Activated naive CD8-positive, alpha-beta T cell treated with anti-CD3 and anti-CD28 coated beads, Interleukin-2, amount 50 U/mL, for 24 hours (primary cell): ENCODE measurements at regions not wholly inside any gene's neighbourhood (a gene's known extent, or its start where the extent isn't known, plus 50 kb on each side); places are given as distances from the start of the nearest gene placed in this dataset.

Experiments
- ATAC-seq: fragments of 150-1000 bp; cut with Tn5 transposase; one replicate; pipeline ENCODE4 v1.10.0; 2021
- DNase-seq: peaks from one replicate; pipeline ENCODE4 v3.0.0; 2021
- H3K27ac Mint-ChIP-seq: one replicate; pipeline ENCODE4 v1.8.0; 2021; ENCODE audit warnings: mild to moderate bottlenecking, mixed read lengths
- H3K27me3 Mint-ChIP-seq: one replicate; pipeline ENCODE4 v1.8.0; 2021; ENCODE audit warnings: mixed read lengths
- H3K36me3 Mint-ChIP-seq: one replicate; pipeline ENCODE4 v1.8.0; 2021; ENCODE audit warnings: low read depth, mixed read lengths
- H3K4me1 Mint-ChIP-seq: one replicate; pipeline ENCODE4 v1.8.0; 2021; ENCODE audit warnings: mixed read lengths
- H3K4me3 Mint-ChIP-seq: one replicate; pipeline ENCODE4 v1.8.0; 2021; ENCODE audit warnings: mild to moderate bottlenecking, moderate library complexity, mixed read lengths
- H3K9me3 Mint-ChIP-seq: one replicate; pipeline ENCODE4 v1.8.0; 2021; ENCODE audit warnings: mixed read lengths

- no peak for DNase-seq
- no peak for ATAC-seq
These were observed 148.9 kb upstream of the VANGL1 start for GRCh38 chr1:115492880-115493279.

GRCh38 chr1:115492019-115492595 is 149.7 kb upstream of the VANGL1 start:
- DNase-seq (no peak), ATAC-seq (no peak)
- H3K36me3 Mint-ChIP-seq: no peaks in the 10 kb centered on the region
- H3K4me1 Mint-ChIP-seq: no peaks in the 10 kb centered on the region
- no peak overlapping the region for H3K27ac Mint-ChIP-seq
- H3K27me3 Mint-ChIP-seq: no peaks in the 10 kb centered on the region
- no peak overlapping the region for H3K4me3 Mint-ChIP-seq
- H3K9me3 Mint-ChIP-seq: no peaks in the 10 kb centered on the region

More at GRCh38 chr1:115492880-115493279, 148.9 kb upstream of the VANGL1 start:
- Mint-ChIP-seq H3K9me3 (no peaks in the 10 kb centered on the region), H3K36me3 (no peaks in the 10 kb centered on the region), H3K27ac (no peak overlapping the region), H3K4me1 (no peaks in the 10 kb centered on the region), H3K4me3 (no peak overlapping the region), H3K27me3 (no peaks in the 10 kb centered on the region)

- no peaks in the 10 kb centered on the region for H3K36me3 Mint-ChIP-seq
- ATAC-seq: no peak
- no peak overlapping the region for H3K27ac Mint-ChIP-seq
- DNase-seq: no peak
- no peaks in the 10 kb centered on the region for H3K27me3 Mint-ChIP-seq
- H3K4me1 Mint-ChIP-seq: no peaks in the 10 kb centered on the region
- no peaks in the 10 kb centered on the region for H3K9me3 Mint-ChIP-seq
- no peak overlapping the region for H3K4me3 Mint-ChIP-seq
These were observed 150.3 kb upstream of the VANGL1 start for GRCh38 chr1:115491298-115492018.

GRCh38 chr1:115479055-115479482 is 141.0 kb upstream of the NGF start:
- H3K4me1 Mint-ChIP-seq: no peaks in the 10 kb centered on the region
- H3K27me3 Mint-ChIP-seq: peaks cover 2% of the 10 kb centered on the region
- H3K4me3 Mint-ChIP-seq: no peak overlapping the region
- no peaks in the 10 kb centered on the region for H3K36me3 Mint-ChIP-seq
- ATAC-seq (no peak), DNase-seq (no peak)
- peaks cover 5% of the 10 kb centered on the region for H3K9me3 Mint-ChIP-seq
- no peak overlapping the region for H3K27ac Mint-ChIP-seq

- Mint-ChIP-seq H3K27me3 (no peaks in the 10 kb centered on the region), H3K36me3 (no peaks in the 10 kb centered on the region), H3K9me3 (no peaks in the 10 kb centered on the region), H3K27ac (no peak overlapping the region), H3K4me3 (no peak overlapping the region), H3K4me1 (no peaks in the 10 kb centered on the region)
- DNase-seq (no peak), ATAC-seq (no peak)
These were observed 139.0 kb upstream of the NGF start for GRCh38 chr1:115477071-115477470.

- ATAC-seq (no peak), DNase-seq (no peak)
- H3K4me1 Mint-ChIP-seq: no peaks in the 10 kb centered on the region
- H3K27ac Mint-ChIP-seq: no peak overlapping the region
- no peak overlapping the region for H3K4me3 Mint-ChIP-seq
- no peaks in the 10 kb centered on the region for H3K27me3 Mint-ChIP-seq
- H3K36me3 Mint-ChIP-seq: no peaks in the 10 kb centered on the region
- H3K9me3 Mint-ChIP-seq: no peaks in the 10 kb centered on the region
These were observed 138.6 kb upstream of the NGF start for GRCh38 chr1:115476616-115477015.

- Mint-ChIP-seq H3K4me3 (no peak overlapping the region), H3K9me3 (no peaks in the 10 kb centered on the region), H3K27ac (no peak overlapping the region), H3K4me1 (no peaks in the 10 kb centered on the region), H3K27me3 (no peaks in the 10 kb centered on the region), H3K36me3 (no peaks in the 10 kb centered on the region)
- ATAC-seq (no peak), DNase-seq (no peak)
These were observed 137.9 kb upstream of the NGF start for GRCh38 chr1:115475901-115476300.

GRCh38 chr1:115475252-115475651 is 137.2 kb upstream of the NGF start:
- Mint-ChIP-seq H3K9me3 (no peaks in the 10 kb centered on the region), H3K27ac (no peak overlapping the region), H3K27me3 (no peaks in the 10 kb centered on the region), H3K4me3 (no peak overlapping the region), H3K4me1 (peaks cover 3% of the 10 kb centered on the region), H3K36me3 (no peaks in the 10 kb centered on the region)
- DNase-seq: no peak
- no peak for ATAC-seq

GRCh38 chr1:115473986-115474565 is 136.0 kb upstream of the NGF start:
- H3K36me3 Mint-ChIP-seq: no peaks in the 10 kb centered on the region
- no peak overlapping the region for H3K4me3 Mint-ChIP-seq
- DNase-seq: no peak
- peaks cover 10% of the 10 kb centered on the region for H3K4me1 Mint-ChIP-seq
- H3K9me3 Mint-ChIP-seq: no peaks in the 10 kb centered on the region
- no peak overlapping the region for H3K27ac Mint-ChIP-seq
- ATAC-seq: no peak
- H3K27me3 Mint-ChIP-seq: no peaks in the 10 kb centered on the region

- no peak overlapping the region for H3K27ac Mint-ChIP-seq
- DNase-seq (peak; percentile 34), ATAC-seq (peak; percentile 42)
- H3K9me3 Mint-ChIP-seq: no peaks in the 10 kb centered on the region
- H3K4me3 Mint-ChIP-seq: no peak overlapping the region
- H3K4me1 Mint-ChIP-seq: peaks cover 10% of the 10 kb centered on the region
- H3K36me3 Mint-ChIP-seq: no peaks in the 10 kb centered on the region
- H3K27me3 Mint-ChIP-seq: no peaks in the 10 kb centered on the region
These were observed 131.8 kb upstream of the NGF start for GRCh38 chr1:115469703-115470476.

- ATAC-seq (no peak), DNase-seq (no peak)
- H3K27ac Mint-ChIP-seq: no peak overlapping the region
- no peak overlapping the region for H3K4me3 Mint-ChIP-seq
- H3K27me3 Mint-ChIP-seq: no peaks in the 10 kb centered on the region
- no peaks in the 10 kb centered on the region for H3K9me3 Mint-ChIP-seq
- H3K4me1 Mint-ChIP-seq: peaks cover 10% of the 10 kb centered on the region
- no peaks in the 10 kb centered on the region for H3K36me3 Mint-ChIP-seq
These were observed 129.7 kb upstream of the NGF start for GRCh38 chr1:115467790-115468189.

- Mint-ChIP-seq H3K36me3 (no peaks in the 10 kb centered on the region), H3K4me3 (no peak overlapping the region), H3K27ac (no peak overlapping the region), H3K27me3 (no peaks in the 10 kb centered on the region), H3K9me3 (no peaks in the 10 kb centered on the region), H3K4me1 (peaks cover 10% of the 10 kb centered on the region)
- DNase-seq: no peak
- no peak for ATAC-seq
These were observed 129.1 kb upstream of the NGF start for GRCh38 chr1:115467196-115467595.

GRCh38 chr1:115466433-115466832 is 128.4 kb upstream of the NGF start:
- Mint-ChIP-seq H3K27ac (no peak overlapping the region), H3K9me3 (no peaks in the 10 kb centered on the region), H3K27me3 (no peaks in the 10 kb centered on the region), H3K36me3 (no peaks in the 10 kb centered on the region), H3K4me3 (no peak overlapping the region), H3K4me1 (peaks cover 10% of the 10 kb centered on the region)
- ATAC-seq (no peak), DNase-seq (no peak)

- H3K9me3 Mint-ChIP-seq: no peaks in the 10 kb centered on the region
- no peak overlapping the region for H3K27ac Mint-ChIP-seq
- H3K4me3 Mint-ChIP-seq: no peak overlapping the region
- no peaks in the 10 kb centered on the region for H3K36me3 Mint-ChIP-seq
- H3K27me3 Mint-ChIP-seq: no peaks in the 10 kb centered on the region
- no peak for ATAC-seq
- H3K4me1 Mint-ChIP-seq: peaks cover 10% of the 10 kb centered on the region
- no peak for DNase-seq
These were observed 127.8 kb upstream of the NGF start for GRCh38 chr1:115465802-115466363.
